ENCODE measurements at regions not wholly inside any gene's neighbourhood (a gene's known extent, or its start where the extent isn't known, plus 50 kb on each side); places are given as distances from the start of the nearest gene placed in this dataset.
A peak's percentile ranks its signal among the peaks of the same experiment; 100 is the strongest.

DNA sequence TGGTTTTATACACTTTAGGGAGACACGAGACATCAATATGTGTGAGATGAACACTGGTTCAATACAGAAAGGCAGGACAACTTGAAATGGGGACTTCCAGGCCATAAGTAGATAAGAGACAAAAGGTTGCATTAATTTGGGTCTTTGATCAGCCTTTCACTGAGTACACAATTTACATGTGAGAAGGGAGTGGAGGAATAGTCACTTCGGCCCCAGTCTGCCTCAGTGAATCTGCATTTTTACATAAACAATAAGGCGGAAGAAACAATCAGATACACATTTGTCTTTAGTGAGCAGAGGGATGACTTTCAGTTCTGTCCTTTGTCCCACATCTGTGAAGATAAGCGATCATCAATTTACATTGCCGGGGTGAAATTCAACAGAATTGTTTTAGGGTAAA is 104.3 kb upstream of the ARL4C start:
- no peak overlapping the region for H3K4me3 ChIP-seq (ENCODE audit: low read length)
- DNase-seq (ENCODE audit: low read depth, low spot score) = no peak

DNA sequence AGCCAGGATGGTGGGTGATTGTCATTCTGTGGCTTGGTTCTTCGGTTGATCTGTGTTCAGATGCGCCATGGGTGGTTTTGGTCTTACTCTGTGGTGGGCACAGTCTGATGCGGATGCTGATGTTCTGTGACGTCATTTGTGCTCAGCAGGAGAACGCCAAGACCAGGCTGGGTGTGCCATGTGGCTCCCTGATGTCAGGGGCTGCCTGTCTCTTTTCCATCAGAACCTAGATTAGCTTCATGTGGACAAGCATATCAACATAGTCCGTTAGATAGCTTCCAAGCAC is 100.6 kb upstream of the ARL4C start:
- no peak overlapping the region for H3K4me3 ChIP-seq (ENCODE audit: low read length)
- peak; percentile 54 for DNase-seq (ENCODE audit: low read depth, low spot score)

DNA sequence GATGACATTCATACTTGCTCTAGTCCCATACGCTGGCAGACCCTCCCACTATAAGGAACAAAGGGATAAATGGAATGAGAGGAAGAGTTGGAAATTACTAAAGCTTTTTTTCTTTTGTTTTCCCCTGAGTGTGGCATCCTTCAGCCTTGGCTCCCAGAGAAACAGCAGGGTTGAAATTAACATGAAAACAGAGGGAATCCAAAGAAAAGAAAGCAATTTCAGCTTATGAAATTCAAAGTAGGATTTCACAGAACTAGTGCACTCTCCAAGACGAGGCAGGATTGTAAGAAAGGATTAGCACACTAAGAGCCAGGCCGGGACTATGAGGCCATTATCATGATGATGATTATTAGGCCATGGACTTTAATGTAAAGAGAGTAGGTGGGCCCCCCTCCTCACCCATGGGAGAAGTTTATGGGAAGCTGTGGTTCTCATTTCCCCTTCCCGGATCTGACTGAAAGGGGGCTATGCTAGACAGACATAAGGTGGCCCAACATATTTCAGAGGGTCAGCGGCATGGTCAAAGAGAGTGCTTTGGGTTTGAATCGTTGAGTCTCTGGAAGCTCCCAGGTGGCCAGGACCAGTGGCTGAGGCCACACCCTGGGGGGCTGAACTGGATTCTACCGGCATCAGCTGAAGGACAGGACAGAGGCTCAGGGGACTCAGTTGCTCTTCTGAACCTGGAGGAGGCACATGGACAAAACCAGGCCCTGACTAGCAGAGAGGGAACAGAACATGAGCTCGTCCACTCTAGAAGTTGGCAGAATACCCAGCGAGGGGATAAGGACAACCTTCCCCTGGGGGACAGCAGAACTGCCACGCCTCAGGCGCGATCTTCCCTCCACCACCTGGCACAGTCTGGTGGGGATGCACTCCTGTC is 100.1 kb upstream of the ARL4C start:
- DNase-seq (ENCODE audit: low read depth, low spot score) = no peak
- H3K4me3 ChIP-seq (ENCODE audit: low read length) = no peak overlapping the region

DNA sequence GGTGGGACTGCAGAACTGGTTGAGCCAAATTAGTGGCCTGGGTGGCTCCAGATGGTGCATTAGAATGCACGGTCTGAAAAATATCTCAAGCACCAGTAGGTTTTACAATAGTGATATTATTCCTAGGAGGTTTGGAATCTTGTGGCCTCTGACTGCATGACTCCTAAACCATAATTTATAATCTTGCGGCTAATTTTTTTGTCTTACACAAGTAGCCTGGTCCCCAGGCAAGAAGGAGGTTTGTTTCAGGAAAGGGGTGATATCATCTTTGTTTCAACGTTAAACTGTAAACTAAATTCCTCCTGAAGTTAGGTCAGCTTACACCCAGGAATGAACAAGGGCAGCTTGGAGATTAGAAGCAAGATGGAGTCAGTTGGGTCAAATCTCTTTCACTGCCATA is 98.9 kb upstream of the ARL4C start:
- H3K4me3 ChIP-seq (ENCODE audit: low read length) = no peak overlapping the region
- no peak for DNase-seq (ENCODE audit: low read depth, low spot score)

DNA sequence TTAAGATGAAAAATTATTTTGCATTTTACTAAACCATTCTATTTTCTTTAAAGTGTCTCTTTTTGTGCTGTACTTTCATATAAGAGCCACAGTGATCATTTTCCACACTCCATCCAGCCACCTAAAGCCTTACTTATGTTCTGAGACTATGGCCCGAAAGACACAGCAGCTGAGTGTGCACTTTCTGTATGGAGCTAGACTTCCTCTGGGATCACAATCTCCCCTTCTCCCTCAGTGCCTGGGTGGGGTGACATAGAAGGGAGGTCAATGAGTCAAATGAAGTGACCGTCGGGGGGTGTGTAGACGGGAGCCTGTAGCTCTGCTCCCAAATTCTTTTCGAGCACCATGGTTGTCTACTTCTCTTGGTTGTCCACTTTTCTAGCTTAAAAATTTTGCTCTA is 97.8 kb upstream of the ARL4C start:
- H3K4me3 ChIP-seq (ENCODE audit: low read length) = no peak overlapping the region
- no peak for DNase-seq (ENCODE audit: low read depth, low spot score)

DNA sequence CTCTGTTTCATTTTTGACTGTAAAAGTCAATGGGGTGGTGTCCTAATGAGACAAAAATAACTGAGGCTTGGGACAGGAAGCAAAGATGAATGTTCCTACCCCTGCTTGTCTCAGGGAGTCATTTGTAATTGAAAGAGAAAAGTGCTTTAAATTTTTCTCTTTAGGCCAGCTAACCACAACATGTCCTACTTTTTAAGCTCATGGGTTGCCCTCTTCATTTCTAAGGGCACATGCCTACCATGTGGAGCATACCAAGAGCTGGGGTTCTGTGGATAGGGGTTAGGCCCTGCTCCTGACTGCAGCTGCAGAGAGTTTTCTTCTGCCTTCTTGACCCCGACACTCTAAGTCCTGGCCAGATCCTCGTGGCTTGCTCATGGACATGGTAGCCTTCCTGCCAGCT is 96.8 kb upstream of the ARL4C start:
- no peak for DNase-seq (ENCODE audit: low read depth, low spot score)
- no peak overlapping the region for H3K4me3 ChIP-seq (ENCODE audit: low read length)

DNA sequence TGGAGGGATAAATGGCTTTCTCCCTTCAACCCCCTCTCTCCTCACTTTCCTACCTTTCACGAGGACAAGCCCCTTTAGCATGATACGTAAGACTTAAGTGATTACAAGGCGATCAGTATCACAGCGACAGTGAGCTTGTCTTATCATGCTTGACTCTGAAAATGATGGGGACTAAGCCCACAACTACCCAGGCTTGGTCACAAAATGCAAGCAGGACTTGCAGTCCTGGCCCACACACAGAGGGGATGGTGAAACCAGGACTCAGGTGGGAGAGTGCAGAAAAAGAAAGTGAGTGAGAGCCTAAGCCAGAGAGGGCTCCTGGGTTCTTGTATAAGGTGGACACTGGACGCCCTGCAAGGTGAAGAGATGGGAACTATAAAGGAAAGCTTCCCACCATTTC is 95.7 kb upstream of the ARL4C start:
- no peak for DNase-seq (ENCODE audit: low read depth, low spot score)
- H3K4me3 ChIP-seq (ENCODE audit: low read length) = no peak overlapping the region

DNA sequence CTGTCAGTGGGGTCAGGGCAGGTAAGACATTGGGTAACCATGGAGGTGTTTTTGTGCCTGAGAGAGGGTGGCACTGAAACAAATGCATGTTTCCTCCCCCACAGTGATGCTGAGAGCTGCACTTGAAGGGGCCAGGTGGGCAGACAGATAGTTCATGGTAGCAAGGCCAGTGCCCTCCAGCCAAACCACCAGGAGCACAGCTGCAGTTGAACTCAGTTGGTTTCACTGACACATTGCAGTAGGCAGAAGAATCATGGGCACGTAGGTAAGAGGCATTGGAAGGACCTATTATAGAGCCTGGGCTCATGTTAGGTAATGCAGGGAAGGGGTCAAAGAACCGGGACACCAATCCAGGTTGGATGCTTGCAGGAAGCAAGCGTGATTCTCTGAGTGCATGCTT is 93.2 kb upstream of the ARL4C start:
- no peak overlapping the region for H3K4me3 ChIP-seq (ENCODE audit: low read length)
- no peak for DNase-seq (ENCODE audit: low read depth, low spot score)

DNA sequence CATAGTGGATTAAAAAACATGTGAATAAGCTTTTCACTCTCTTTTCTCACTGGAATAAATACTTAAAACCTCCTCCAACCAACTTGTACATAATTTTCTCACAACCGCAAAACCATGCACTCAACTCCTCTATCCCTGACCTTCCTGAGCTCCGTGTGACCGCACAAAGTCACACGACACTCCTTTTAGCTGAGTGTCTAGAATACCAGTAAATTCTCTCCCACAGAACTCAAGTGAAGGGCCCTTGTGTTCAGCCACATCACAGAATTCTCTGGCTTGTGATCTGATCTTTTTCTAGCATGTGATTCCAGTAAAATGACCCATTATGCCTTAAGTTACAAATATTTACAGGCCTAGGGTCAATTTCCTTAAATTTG is 91.2 kb upstream of the ARL4C start:
- no peak overlapping the region for H3K4me3 ChIP-seq (ENCODE audit: low read length)
- no peak for DNase-seq (ENCODE audit: low read depth, low spot score)

DNA sequence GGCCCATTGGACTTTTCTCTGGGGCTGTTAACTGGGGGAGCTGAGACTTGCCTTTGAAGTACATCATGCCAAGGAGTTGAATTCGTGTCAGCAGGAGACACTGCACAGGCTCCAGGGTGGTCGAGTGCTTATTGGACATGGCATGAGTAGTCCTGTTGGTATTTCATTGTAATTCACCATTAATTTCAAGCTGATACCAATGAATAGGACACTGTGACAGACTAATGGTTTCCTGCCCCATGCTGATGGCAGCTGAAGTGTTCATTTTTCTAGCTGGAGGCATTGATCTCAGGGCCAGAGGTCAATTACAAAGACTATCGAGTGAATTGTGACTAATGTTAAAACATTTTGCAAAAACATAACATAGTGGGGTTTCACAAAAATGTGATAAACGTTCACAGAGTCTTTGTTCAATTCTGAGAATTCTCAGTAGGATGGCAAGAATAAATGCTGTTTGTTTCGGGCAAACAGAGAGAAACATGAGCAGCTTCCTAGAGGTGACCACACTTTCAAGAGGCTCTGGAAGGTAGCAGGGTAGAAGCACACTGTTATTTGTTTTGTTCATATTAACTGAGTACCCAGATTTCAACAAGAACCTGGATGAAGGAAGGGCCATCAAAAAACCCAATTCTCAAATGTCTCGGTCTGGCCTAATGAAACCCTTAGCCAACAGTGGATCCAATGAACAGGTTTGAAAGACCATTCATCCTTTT is 90.6 kb upstream of the ARL4C start:
- H3K4me3 ChIP-seq (ENCODE audit: low read length) = no peak overlapping the region
- no peak for DNase-seq (ENCODE audit: low read depth, low spot score)

DNA sequence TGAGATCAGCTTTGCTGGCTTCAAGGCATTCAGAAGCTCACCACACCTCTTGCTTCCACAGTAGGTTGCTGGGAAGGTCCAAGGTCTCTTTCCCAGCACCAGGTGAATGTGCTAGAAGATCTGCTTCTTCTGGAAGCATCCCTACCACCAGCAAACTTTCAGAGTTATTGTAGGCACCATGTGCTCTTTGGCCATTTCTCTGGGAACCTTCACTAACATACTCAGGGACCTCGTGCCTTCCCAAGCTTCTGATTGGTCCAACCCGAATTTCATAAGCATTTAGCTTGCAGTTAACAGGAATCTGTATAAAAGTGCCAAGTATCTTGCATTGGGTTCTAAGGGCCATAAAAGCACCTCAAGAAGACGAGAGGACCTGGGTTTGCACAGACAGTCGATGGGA is 86.5 kb upstream of the ARL4C start:
- H3K4me3 ChIP-seq (ENCODE audit: low read length) = no peak overlapping the region
- DNase-seq (ENCODE audit: low read depth, low spot score) = no peak

DNA sequence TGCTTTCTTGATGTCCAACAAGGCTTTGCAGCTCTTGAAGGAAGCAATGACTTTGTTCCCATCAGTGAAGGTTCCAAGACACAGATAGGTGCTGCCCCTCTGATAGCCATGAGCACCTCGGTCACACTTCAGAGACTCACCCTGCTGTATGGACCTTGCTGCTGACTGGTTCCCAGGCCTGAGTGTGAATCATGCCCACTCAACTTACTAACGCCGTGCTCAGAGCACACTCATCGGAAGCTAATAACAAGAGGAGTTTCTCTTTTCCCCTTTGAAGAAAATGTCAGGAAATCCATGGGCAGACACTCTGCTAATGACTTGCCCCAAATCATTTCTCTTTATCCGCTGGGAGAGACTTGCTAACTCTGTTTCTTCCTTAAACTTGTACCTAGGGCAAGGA is 83.8 kb upstream of the ARL4C start:
- H3K4me3 ChIP-seq (ENCODE audit: low read length) = no peak overlapping the region
- no peak for DNase-seq (ENCODE audit: low read depth, low spot score)

DNA sequence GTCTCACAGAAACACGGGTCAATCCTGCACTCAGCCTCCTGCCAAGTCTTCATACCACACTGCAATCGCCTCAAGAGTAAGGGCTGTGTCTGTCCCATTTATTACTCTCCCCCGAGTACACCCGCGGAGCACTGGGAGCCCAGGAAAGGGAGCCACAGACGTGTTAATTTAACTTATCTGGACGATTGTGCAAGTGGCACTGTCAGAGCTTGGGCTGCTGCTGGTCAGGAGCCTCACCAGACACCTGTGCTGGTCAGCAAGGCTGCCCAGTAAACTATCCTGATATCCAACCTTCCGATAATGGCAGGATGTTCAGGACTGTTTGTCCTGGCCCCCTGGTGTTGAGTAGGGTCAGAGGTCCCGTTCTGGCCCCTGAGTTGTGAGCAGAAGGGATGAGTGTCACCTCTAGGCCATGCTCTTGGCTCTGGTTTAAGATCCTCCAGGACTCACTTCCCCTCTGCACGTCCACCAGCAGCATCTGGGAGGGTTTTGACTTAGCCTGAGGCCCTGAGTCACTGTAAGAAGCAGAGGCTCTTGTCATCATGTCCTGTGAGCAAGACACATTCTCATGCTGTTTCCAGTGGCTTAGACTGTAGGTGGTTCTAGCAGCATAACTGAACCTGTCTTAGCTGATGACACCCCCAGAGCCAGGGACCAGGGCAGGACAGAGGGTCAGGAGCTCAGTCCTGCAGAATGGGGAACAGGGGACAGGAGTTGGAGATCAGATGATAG is 82.5 kb upstream of the ARL4C start:
- no peak overlapping the region for H3K4me3 ChIP-seq (ENCODE audit: low read length)
- DNase-seq (ENCODE audit: low read depth, low spot score) = no peak

DNA sequence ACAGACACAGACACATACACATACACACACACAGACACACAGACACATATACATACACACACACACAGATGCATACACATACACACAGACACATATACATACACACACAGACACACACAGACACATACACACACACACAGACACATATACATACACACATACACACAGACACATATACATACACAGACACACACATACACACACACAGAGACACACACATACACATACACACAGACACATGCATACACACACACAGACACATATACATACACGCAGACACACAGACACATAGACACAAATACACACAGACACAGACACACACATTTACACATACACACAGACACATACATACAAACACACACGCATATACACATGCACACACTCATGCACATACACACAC is 81.5 kb upstream of the ARL4C start:
- no peak for DNase-seq (ENCODE audit: low read depth, low spot score)
- no peak overlapping the region for H3K4me3 ChIP-seq (ENCODE audit: low read length)

DNA sequence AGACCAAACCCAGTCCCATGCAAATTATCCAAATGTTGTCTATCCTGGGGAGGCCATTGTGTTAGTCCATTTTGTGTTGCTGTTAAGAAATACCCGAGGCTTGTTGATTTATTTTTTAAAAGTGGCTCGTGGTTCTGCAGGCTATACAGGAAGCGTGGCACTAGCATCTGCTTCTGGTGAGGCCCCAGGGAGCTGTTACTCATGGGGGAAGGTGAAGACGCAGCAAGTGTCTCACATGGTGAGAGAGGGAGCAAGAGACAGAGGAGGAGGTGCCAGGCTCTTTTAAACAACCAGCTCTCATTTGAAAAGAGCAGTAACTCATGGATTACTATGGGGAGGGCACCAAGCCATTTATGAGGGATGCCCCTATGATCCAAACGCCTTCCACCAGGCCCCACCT is 80.3 kb upstream of the ARL4C start:
- H3K4me3 ChIP-seq (ENCODE audit: low read length) = no peak overlapping the region
- peak; percentile 7 for DNase-seq (ENCODE audit: low read depth, low spot score)

DNA sequence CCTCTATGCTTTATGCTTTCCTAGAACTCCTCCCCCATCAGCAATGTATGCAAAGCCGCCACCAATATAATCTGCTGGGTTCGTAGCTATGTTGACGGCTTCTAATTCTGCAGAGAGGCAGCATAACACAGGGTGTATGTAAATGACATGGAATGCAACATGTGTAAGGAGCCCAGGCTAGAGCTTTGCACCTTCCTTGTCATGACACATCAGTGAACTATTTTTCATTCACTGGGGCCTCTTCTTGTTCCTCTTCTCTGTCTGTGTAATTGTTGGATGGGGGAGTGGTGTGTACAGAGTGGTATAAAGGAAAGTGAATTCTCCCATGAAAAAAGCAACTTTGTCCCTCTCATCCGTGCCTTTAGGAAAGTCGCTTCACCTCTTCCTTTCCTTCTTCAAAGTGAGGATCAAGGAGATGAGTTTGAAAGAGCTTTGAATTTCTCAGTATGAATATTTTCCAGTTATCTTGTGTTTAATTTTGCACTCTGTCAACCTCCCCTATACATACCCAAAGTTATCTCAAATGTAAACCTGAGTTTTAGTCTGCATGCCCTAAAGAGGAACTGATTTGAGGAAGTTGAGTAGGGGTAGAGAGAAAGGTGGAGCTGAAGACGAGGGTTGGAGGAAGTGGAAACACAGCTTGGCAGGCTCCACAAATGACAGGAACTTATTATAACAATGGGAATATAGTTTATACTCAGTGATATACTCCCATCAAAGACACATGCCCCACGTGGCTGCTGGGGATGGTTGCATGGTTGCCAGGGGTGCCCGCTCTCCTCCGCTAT is 74.9 kb upstream of the ARL4C start:
- no peak for DNase-seq (ENCODE audit: low read depth, low spot score)
- no peak overlapping the region for H3K4me3 ChIP-seq (ENCODE audit: low read length)

DNA sequence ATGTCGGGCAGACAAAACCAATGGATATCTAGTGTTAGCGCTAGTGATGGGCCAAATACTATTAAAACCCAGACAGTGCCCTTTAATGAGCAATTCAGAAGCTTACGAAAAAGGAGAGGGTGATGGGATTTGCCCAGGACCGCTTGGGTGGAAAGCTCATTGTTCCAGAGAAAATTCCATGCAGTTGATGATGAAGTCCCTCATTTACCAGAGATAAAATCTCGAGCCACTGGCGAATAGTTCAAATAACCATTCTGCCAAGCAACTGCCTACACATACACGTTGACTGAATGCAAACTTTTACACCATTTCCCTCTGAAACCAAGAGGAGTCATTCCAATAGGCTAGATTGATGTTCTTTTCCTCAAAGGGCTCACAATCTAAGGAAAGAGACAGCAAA is 73.6 kb upstream of the ARL4C start:
- H3K4me3 ChIP-seq (ENCODE audit: low read length) = no peak overlapping the region
- DNase-seq (ENCODE audit: low read depth, low spot score) = no peak

DNA sequence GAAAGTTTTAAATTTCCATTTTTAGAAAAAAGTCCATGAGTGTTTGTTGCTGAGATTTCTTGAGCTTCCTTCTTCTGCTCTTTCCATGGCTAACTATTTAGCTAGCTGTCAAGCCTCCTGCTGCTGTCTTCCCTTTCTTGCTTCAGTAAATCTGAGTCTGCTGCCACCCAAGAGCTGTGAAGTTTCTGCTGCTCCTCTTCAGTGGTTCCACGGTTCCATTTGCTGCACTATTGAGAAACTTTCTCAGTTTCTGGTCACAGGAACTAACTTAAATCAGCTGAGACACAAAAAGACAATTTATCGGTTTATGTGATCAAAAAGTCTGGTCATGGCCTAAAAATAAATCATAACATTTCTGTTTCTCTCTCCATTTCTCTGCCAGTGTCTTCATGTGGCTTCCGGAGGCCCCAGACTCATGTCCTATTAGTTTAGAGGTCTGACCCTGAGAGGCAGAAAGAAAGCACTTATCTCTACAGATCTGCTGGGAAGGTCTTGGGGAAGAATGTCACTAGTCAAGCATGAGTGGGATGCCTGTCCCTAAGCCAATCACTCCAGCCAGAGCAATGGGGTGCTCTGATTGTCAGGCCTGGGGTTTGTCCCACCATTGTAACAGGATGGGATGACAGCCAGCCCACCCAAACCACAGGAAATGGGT is 73.0 kb upstream of the ARL4C start:
- no peak overlapping the region for H3K4me3 ChIP-seq (ENCODE audit: low read length)

DNA sequence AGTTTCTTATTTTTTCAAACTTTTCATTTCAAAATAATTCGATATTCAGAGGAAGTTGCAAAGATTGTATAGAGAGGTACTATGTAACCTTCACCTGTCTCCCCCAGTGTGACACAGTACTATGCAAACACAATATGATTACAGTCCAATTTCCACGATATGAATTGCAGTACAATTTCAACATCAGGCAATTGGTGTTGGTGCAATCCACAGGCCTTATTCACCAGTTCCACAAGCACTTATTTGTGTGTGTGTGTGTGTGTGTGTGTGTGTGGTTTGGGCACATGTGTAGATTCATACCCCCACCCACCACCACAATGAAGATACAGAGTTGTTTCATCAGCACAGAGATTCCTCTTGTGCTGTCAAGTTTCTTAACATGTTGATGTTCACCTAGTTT is 69.7 kb upstream of the ARL4C start:
- DNase-seq (ENCODE audit: low read depth, low spot score) = no peak
- H3K4me3 ChIP-seq (ENCODE audit: low read length) = no peak overlapping the region

More for the DNA sequence above, 73.0 kb upstream of the ARL4C start:
- DNase-seq (ENCODE audit: low read depth, low spot score) = no peak

All from Jurkat, Clone E6-1 (cell line).